ENCODE measurements at regions not wholly inside any gene's neighbourhood (a gene's known extent, or its start where the extent isn't known, plus 50 kb on each side); places are given as distances from the start of the nearest gene placed in this dataset.
"Not testable (repeated sequence)": the region's sequence is repeated elsewhere in the genome, so short reads cannot be mapped to it uniquely, and the experiment has no call there.

DNA sequence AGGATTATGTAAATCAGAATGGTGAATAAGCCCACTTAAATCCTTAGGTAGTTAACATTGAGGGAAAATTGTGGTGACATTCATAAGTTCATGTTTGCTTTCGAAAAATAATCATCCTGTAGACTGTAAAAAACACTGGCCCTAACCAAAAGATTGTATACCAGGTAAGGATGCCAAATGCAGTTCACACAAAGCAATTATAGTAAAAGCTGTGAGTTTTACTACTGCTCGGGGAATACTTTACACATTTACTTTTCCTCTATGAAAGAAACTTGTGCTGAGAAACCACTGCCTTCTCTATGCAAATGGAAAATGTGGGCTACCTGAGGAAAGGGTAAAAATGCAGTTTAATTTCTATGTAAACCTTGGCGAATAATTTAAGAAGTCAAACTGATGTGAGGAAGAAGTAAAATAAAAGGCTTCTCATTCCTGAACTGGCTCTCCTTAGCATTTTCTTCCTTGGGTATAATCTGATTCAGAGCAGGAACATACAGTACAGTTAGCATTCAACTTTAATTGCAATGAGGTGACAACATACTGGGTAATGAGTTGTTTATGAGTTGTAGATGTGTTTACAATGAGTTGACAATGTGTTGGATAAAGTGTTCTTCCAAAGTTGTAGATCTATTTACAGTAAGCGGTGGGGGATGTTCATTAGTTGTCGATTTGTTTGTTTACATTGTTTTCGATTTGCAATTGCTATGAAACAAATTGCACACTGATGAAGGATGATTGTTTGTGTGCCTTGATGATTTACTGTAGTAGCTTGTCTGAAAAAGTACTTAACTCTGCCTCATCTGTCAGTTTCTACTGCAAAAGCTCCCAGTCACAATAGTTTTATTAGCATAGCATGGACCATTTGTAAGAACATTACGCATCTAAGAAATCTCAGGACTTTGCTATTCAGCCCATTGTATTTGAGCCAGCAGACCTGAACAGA lies 453.0 kb upstream of the DPH6 start:
- intact Hi-C loops (cut with DNase I) = no loop called here
- no peak for DNase-seq (ENCODE audit: low spot score)
- ATAC-seq = no peak

- ATAC-seq = no peak
- intact Hi-C loops (cut with DNase I) = no loop called here
- no peak for DNase-seq (ENCODE audit: low spot score)
Measured at GRCh38 chr15:36004891-36005490, 459.0 kb upstream of the DPH6 start.

- DNase-seq (ENCODE audit: low spot score) (no peak), ATAC-seq (no peak)
- intact Hi-C loops (cut with DNase I) = no loop called here
Measured at GRCh38 chr15:36005542-36005941, 459.6 kb upstream of the DPH6 start.

DNA sequence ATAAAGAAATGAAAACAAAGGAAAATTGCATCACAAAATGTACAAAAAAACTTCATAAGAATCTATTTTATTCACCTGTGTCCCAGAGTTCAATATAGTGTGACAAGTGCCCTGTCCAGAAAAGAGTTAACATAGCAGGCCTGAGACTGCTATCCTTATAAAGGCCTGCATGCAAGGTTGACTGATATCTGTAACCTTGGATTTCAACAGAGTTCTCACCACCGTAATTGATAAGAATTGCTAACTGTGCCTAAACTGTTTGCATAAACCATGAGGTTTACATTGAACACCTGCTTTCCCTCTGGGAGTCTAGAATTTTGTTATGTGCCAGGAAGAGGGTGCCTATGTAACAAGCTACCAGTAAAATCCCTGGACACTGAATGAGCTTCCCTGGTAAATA lies 461.7 kb upstream of the DPH6 start:
- DNase-seq (ENCODE audit: low spot score) (no peak), ATAC-seq (no peak)
- intact Hi-C loops (cut with DNase I) = no loop called here

DNA sequence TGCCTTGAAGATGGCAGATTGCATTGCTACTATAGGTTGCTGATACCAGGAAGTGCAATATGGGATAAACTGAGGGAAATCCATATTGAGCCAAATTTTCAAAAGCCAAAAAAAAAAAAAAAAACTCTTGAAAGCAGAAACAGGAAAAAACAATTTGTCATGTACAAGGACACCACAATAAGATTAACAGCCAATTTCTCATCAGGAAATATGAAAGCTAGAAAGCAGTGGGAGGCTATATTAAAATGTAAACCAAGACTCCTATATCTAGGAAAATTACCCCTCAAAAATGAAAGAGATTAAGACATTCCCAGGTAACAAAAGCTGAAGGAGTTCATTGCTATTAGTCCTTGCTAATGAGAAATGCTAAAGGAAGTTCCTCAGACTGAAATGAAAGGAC lies 462.8 kb upstream of the DPH6 start:
- intact Hi-C loops (cut with DNase I) = no loop called here

DNA sequence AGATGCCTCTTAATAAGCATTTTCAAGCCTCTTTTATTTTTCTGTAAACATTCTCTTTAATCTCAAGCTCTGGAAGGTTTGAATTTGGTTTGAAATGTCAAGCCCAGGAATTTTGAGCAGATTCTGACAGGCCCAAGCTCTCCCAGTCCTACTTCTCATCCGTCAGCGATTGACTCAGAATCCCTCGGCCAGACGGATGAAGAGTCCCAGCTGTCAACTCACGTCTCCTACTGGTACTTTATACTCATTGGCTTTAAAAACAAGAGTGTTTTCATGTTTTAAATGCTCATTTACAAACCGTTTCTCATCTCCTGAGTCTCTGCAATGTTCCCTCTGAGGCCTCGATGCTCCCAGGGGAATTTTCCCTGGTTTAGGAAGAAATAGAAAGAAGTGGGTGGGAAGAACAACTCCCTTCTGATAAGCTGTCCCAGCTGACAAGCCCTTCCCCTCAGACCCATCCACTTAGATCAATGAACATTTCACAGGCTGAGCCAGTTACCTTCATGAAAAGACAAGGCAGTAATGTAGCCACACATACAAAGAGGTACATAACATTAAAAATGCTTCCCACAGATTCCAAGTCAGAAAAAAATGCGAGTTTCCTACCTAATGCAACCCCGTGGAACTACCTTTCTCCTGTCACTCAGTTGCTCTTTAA lies 478.2 kb upstream of the DPH6 start:
- intact Hi-C loops (cut with DNase I) = no loop called here
- ATAC-seq = no peak
- DNase-seq (ENCODE audit: low spot score) = no peak

More for the DNA sequence above, 462.8 kb upstream of the DPH6 start:
- DNase-seq (ENCODE audit: low spot score) (no peak), ATAC-seq (no peak)

DNA sequence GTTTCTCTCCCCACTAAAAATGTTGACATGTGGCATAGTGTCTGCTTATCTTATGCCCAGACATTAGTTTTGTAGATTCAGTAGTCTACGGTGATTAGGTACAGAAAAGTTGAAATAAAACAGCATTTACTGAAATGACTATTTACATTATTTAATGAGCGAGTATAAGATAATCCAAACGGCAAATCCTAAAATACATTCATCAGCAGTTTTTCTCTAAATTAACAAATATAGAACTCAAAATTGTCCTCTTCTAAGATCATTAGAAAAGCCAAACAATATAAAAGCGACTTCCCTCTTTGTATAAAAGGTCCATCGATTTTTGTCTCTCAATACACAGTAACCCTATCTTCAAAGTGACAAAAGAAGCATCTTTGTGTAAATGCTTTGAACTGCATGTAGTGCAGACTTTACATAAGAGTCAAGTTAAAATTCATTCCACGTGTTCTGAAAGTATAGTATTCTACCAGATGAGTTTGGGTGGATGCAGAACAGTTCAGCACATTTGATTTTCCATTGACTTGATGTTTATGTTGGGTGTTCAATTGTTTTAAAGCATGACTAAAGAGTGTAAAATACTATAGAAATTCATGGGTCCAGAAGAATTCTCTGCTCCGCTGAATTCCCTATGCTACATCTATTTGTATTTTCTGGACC lies 480.8 kb upstream of the DPH6 start:
- intact Hi-C loops (cut with DNase I) = no loop called here
- ATAC-seq (no peak), DNase-seq (ENCODE audit: low spot score) (no peak)

DNA sequence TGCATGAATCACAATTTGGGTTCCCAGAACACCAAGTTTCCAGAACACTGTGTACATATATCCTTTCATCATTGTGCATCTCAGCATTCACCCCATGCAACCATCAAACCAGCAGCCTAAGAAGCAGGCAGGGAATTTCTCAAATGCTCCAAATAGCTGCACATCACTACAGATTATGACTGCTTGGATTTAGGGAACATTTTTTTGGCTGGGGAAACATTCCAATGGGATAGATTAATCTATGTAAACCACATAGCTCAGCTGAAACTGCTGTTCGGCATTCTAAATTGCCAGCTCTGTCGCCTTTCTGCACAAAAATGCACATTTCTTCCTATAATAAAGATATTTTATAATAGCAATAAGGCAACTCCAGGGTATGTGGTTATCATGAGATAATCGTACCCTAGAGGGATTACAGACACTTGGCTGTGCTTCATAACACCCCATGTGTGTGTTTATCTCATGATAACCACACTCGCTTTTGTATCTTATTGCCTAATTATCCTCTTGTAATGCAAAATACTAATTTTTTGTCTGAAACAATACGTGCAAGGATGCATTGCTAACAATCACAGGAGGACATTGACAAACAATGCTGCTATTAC lies 483.7 kb upstream of the DPH6 start:
- intact Hi-C loops (cut with DNase I) = no loop called here
- ATAC-seq (no peak), DNase-seq (ENCODE audit: low spot score) (no peak)

- intact Hi-C loops (cut with DNase I) = no loop called here
- no peak for ATAC-seq
- DNase-seq (ENCODE audit: low spot score) = no peak
Measured at GRCh38 chr15:36039996-36040572, 494.1 kb upstream of the DPH6 start.

- DNase-seq (ENCODE audit: low spot score); intact Hi-C loops (cut with DNase I); ATAC-seq: not testable (repeated sequence)
Measured at GRCh38 chr15:36047018-36047716, 501.2 kb upstream of the DPH6 start.

GRCh38 chr15:36050899-36051298 lies 504.9 kb upstream of the DPH6 start:
- DNase-seq (ENCODE audit: low spot score) (no peak), ATAC-seq (no peak)
- intact Hi-C loops (cut with DNase I) = no loop called here

DNA sequence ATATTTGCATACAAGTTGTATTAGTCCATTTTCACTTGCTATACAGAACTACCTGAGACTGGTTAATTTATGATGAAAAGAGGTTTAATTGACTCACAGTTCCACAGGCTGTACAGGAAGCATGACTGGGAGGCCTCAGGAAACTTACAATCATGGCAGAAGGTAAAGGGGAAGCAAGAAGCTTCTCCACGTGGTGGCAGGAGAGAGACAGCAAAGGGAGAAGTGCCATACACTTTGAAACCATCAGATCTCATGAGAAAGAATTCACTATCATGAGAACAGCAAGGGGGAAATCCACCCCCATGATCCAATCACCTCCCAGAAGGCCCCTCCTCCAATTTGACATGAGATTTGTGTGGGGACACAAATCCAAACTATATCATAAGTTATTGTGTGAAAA lies 506.7 kb upstream of the DPH6 start:
- ATAC-seq; DNase-seq (ENCODE audit: low spot score); intact Hi-C loops (cut with DNase I): not testable (repeated sequence)

GRCh38 chr15:36053746-36054145 lies 507.8 kb upstream of the DPH6 start:
- no peak for ATAC-seq
- DNase-seq (ENCODE audit: low spot score) = no peak
- intact Hi-C loops (cut with DNase I) = no loop called here

- DNase-seq (ENCODE audit: low spot score) = no peak
- ATAC-seq = no peak
- intact Hi-C loops (cut with DNase I) = no loop called here
Measured at GRCh38 chr15:36059596-36059995, 513.6 kb upstream of the DPH6 start.

- intact Hi-C loops (cut with DNase I) = no loop called here
- DNase-seq (ENCODE audit: low spot score) = no peak
- ATAC-seq = no peak
Measured at GRCh38 chr15:36062357-36062756, 516.4 kb upstream of the DPH6 start.

- ATAC-seq (peak; percentile 52), DNase-seq (ENCODE audit: low spot score) (no peak)
- intact Hi-C loops (cut with DNase I) = no loop called here
Measured at GRCh38 chr15:36066757-36067156, 512.7 kb upstream of the CDIN1 start.

GRCh38 chr15:36067483-36068274 lies 511.7 kb upstream of the CDIN1 start:
- no peak for DNase-seq (ENCODE audit: low spot score)
- intact Hi-C loops (cut with DNase I) = no loop called here
- no peak for ATAC-seq
